ENCODE measurements at regions not wholly inside any gene's neighbourhood (a gene's known extent, or its start where the extent isn't known, plus 50 kb on each side); places are given as distances from the start of the nearest gene placed in this dataset.
A peak's percentile ranks its signal among the peaks of the same experiment; 100 is the strongest.
"Not testable (repeated sequence)": the region's sequence is repeated elsewhere in the genome, so short reads cannot be mapped to it uniquely, and the experiment has no call there.

GRCh38 chr3:39637807-39638206 lies 170.3 kb downstream of the MOBP start:
- peak in 1 of 6 experiments; percentile 37 for TF ChIP-seq CTCF (IDR thresholded peaks at IDR 0.05)
- TF ChIP-seq POLR2A (IDR thresholded peaks at IDR 0.05) = no peak
- intact Hi-C loops (cut with DNase I) = no loop called here
- Histone ChIP-seq H3K4me1 (peaks cover 0 to 18% (median 2%) of the 10 kb centered on the region in 3 donors), H3K4me3 (no peak overlapping the region), H3K9me3 (no peaks in the 10 kb centered on the region), H3K27ac (no peak overlapping the region), H3K36me3 (no peaks in the 10 kb centered on the region), H3K27me3 (no peaks in the 10 kb centered on the region)
- DNase-seq = no peak
- WGBS, 2 donors = 75 to 81% methylated on average over 1 of the region's 1 CpG

GRCh38 chr3:39638301-39638700 lies 170.8 kb downstream of the MOBP start:
- Histone ChIP-seq H3K27me3 (no peaks in the 10 kb centered on the region), H3K4me3 (no peak overlapping the region), H3K36me3 (no peaks in the 10 kb centered on the region), H3K4me1 (peaks cover 0 to 18% (median 2%) of the 10 kb centered on the region in 3 donors), H3K27ac (no peak overlapping the region), H3K9me3 (no peaks in the 10 kb centered on the region)
- DNase-seq = no peak
- TF ChIP-seq POLR2A (IDR thresholded peaks at IDR 0.05) (no peak), CTCF (IDR thresholded peaks at IDR 0.05) (no peak)
- 37 to 61% methylated on average over 6 of the region's 6 CpGs for WGBS, 2 donors
- intact Hi-C loops (cut with DNase I) = no loop called here

GRCh38 chr3:39639344-39640236 lies 169.8 kb upstream of the MYRIP start:
- no peaks in the 10 kb centered on the region for H3K9me3 ChIP-seq
- peaks cover 0 to 18% (median 2%) of the 10 kb centered on the region in 3 donors for H3K4me1 ChIP-seq
- H3K27ac ChIP-seq = peak overlapping the region in 1 of 4 donors; percentile 36
- TF ChIP-seq CTCF (IDR thresholded peaks at IDR 0.05) (no peak), POLR2A (IDR thresholded peaks at IDR 0.05) (no peak)
- no peaks in the 10 kb centered on the region for H3K36me3 ChIP-seq
- WGBS, 2 donors = 51 to 53% methylated on average over 5 of the region's 5 CpGs
- intact Hi-C loops (cut with DNase I) = no loop called here
- no peak for DNase-seq
- H3K27me3 ChIP-seq = no peaks in the 10 kb centered on the region
- no peak overlapping the region for H3K4me3 ChIP-seq

- Histone ChIP-seq H3K27ac (no peak overlapping the region), H3K9me3 (no peaks in the 10 kb centered on the region), H3K4me1 (peaks cover 0 to 18% (median 2%) of the 10 kb centered on the region in 3 donors), H3K36me3 (no peaks in the 10 kb centered on the region), H3K4me3 (no peak overlapping the region), H3K27me3 (no peaks in the 10 kb centered on the region)
- TF ChIP-seq POLR2A (IDR thresholded peaks at IDR 0.05) (no peak), CTCF (IDR thresholded peaks at IDR 0.05) (no peak)
- DNase-seq = no peak
- intact Hi-C loops (cut with DNase I) = no loop called here
- 76 to 84% methylated on average over 4 of the region's 4 CpGs for WGBS, 2 donors
Observed at GRCh38 chr3:39641274-39641673, 168.1 kb upstream of the MYRIP start.

GRCh38 chr3:39644176-39644575 lies 165.2 kb upstream of the MYRIP start:
- H3K4me3 ChIP-seq = no peak overlapping the region
- H3K27me3 ChIP-seq = no peaks in the 10 kb centered on the region
- no peaks in the 10 kb centered on the region for H3K36me3 ChIP-seq
- TF ChIP-seq CTCF (IDR thresholded peaks at IDR 0.05) = no peak
- TF ChIP-seq POLR2A (IDR thresholded peaks at IDR 0.05) = no peak
- no peak for DNase-seq
- 63 to 75% methylated on average over 4 of the region's 4 CpGs for WGBS, 2 donors
- no peak overlapping the region for H3K27ac ChIP-seq
- no peaks in the 10 kb centered on the region for H3K9me3 ChIP-seq
- intact Hi-C loops (cut with DNase I) = no loop called here
- peaks cover 0 to 7% (median 2%) of the 10 kb centered on the region in 3 donors for H3K4me1 ChIP-seq

- H3K36me3 ChIP-seq; H3K4me3 ChIP-seq; H3K4me1 ChIP-seq; H3K27me3 ChIP-seq; DNase-seq; H3K27ac ChIP-seq; H3K9me3 ChIP-seq; intact Hi-C loops (cut with DNase I): not testable (repeated sequence)
- WGBS, 2 donors = 86 to 100% methylated on average over 1 to 4 of the region's 19 CpGs
Observed at GRCh38 chr3:39651256-39651655, 158.2 kb upstream of the MYRIP start.
